H1 (cell line): ENCODE measurements at regions not wholly inside any gene's neighbourhood (a gene's known extent, or its start where the extent isn't known, plus 50 kb on each side); places are given as distances from the start of the nearest gene placed in this dataset.

Experiments
- CTCF ChIA-PET: fragments of 300-600 bp; sonication (Branson Sonifier 250); formaldehyde crosslinking; loops from one replicate; lab custom pipeline; 2021; ENCODE audit not compliant: partially characterized antibody; lab: Charles Lee
- POLR2A ChIA-PET: fragments of 300-600 bp; sonication (Branson Sonifier 250); formaldehyde crosslinking; loops from one replicate; lab custom pipeline; 2021; ENCODE audit warnings: inconsistent platforms; ENCODE audit not compliant: partially characterized antibody; lab: Charles Lee
- DNase-seq, 2 experiments: peaks; one replicate each; pipeline versions ENCODE4 v3.0.0 to v3.0.0-alpha.2; 2010 to 2022; ENCODE audit warnings: low spot score in 2 of 2, low read depth in 1 of 2, mixed read lengths in 1 of 2
- FAIRE-seq: peaks from 2 replicates; lab custom pipeline; 2011; peaks lifted over from hg19 to GRCh38; lab: Jason Lieb, UNC
- H2AFZ ChIP-seq: 2 replicates; pipeline ENCODE4 v1.8.1; 2012; ENCODE audit warnings: low read length, inconsistent platforms
- H2AK5ac ChIP-seq: 2 replicates; pipeline ENCODE4 v1.6.1; 2013; ENCODE audit warnings: low read depth, low read length
- H2BK120ac ChIP-seq: replicated peaks from 2 replicates; pipeline ENCODE3; 2013; ENCODE audit warnings: low read depth, low read length, inconsistent platforms
- H2BK12ac ChIP-seq: 2 replicates; pipeline ENCODE4 v1.6.1; 2013; ENCODE audit warnings: low read depth, low read length
- H2BK15ac ChIP-seq: 2 replicates; pipeline ENCODE4 v1.6.1; 2013; ENCODE audit warnings: low read length
- H2BK20ac ChIP-seq: 2 replicates; pipeline ENCODE4 v1.6.1; 2013; ENCODE audit warnings: low read length
- H2BK5ac ChIP-seq: 2 replicates; pipeline ENCODE4 v1.6.1; 2013; ENCODE audit warnings: low read depth, low read length
- H3K14ac ChIP-seq: 2 replicates; pipeline ENCODE4 v1.6.1; 2013; ENCODE audit warnings: inconsistent platforms; ENCODE audit not compliant: insufficient read length
- H3K18ac ChIP-seq: 2 replicates; pipeline ENCODE4 v1.6.1; 2013; ENCODE audit warnings: low read length; ENCODE audit errors: extremely low read depth
- H3K23ac ChIP-seq: 2 replicates; pipeline ENCODE4 v1.6.1; 2013; ENCODE audit warnings: inconsistent platforms; ENCODE audit not compliant: insufficient read length
- H3K23me2 ChIP-seq: 2 replicates; pipeline ENCODE4 v1.6.1; 2013; ENCODE audit warnings: low read depth, low read length
- H3K27ac ChIP-seq: 2 replicates; pipeline ENCODE4 v1.6.1; 2011; ENCODE audit warnings: low read depth, low read length, inconsistent platforms
- H3K27me3 ChIP-seq, 4 experiments: replicated peaks in 1 of 4; 1 replicate in 1 of 4; 2 replicates in 3 of 4; pipeline versions ENCODE4 v1.6.1 to v1.8.1; 2011 to 2013; ENCODE audit warnings: low read length in 3 of 4, mild to moderate bottlenecking in 3 of 4, inconsistent platforms in 2 of 4, mixed read lengths in 2 of 4, moderate library complexity in 1 of 4; ENCODE audit not compliant: control insufficient read depth in 3 of 4, insufficient read depth in 3 of 4; ENCODE audit errors: extremely low read depth in 1 of 4
- H3K36me3 ChIP-seq, 4 experiments: 2 replicates each; pipeline versions ENCODE4 v1.6.1 to v1.8.1; 2011 to 2013; ENCODE audit warnings: mild to moderate bottlenecking in 4 of 4, low read length in 3 of 4, moderate library complexity in 2 of 4, control low read depth in 1 of 4, inconsistent platforms in 1 of 4; ENCODE audit not compliant: insufficient read depth in 4 of 4, control insufficient read depth in 2 of 4
- H3K4ac ChIP-seq: replicated peaks from 2 replicates; pipeline ENCODE3; 2013; ENCODE audit warnings: low read length, low read depth, mixed read lengths, inconsistent platforms; ENCODE audit not compliant: insufficient read length
- H3K4me1 ChIP-seq, 4 experiments: replicated peaks in 1 of 4; 1 replicate in 1 of 4; 2 replicates in 3 of 4; pipeline versions ENCODE4 v1.6.1 to v1.8.1; 2011 to 2013; ENCODE audit warnings: low read length in 3 of 4, inconsistent platforms in 2 of 4, mixed read lengths in 1 of 4; ENCODE audit not compliant: insufficient read depth in 4 of 4, control insufficient read depth in 3 of 4
- H3K4me2 ChIP-seq, 2 experiments: 2 replicates each; pipeline versions ENCODE4 v1.6.1 to v1.8.1; 2011 to 2013; ENCODE audit warnings: low read depth in 2 of 2, low read length in 2 of 2, control low read depth in 1 of 2, inconsistent platforms in 1 of 2, mild to moderate bottlenecking in 1 of 2; ENCODE audit not compliant: insufficient read depth in 1 of 2
- H3K4me3 ChIP-seq, 4 experiments: fragments of 200-600, 300-600 bp in 1 of 4; sonication (generic), shearing (Covaris generic), sonication (Bioruptor Twin) in 1 of 4; 2 replicates each; pipeline versions ENCODE4 v1.5.1 to v1.8.1; 2011 to 2016; ENCODE audit warnings: low read length in 4 of 4, low read depth in 3 of 4, control low read depth in 2 of 4, inconsistent platforms in 2 of 4, mild to moderate bottlenecking in 2 of 4, mixed read lengths in 1 of 4, moderate library complexity in 1 of 4; ENCODE audit not compliant: insufficient read depth in 2 of 4; ENCODE audit errors: extremely low read depth in 1 of 4
- H3K56ac ChIP-seq: replicated peaks from 2 replicates; pipeline ENCODE3; 2013; ENCODE audit warnings: low read depth, mild to moderate bottlenecking, mixed read lengths, low read length, inconsistent platforms; ENCODE audit not compliant: insufficient read length
- H3K79me1 ChIP-seq: 2 replicates; pipeline ENCODE4 v1.6.1; 2013; ENCODE audit warnings: low read depth, low read length, control low read depth
- H3K79me2 ChIP-seq, 2 experiments: 2 replicates each; pipeline versions ENCODE4 v1.6.1 to v1.8.1; 2012 to 2013; ENCODE audit warnings: low read length in 2 of 2, mild to moderate bottlenecking in 2 of 2, inconsistent platforms in 1 of 2; ENCODE audit not compliant: insufficient read depth in 2 of 2, control insufficient read depth in 1 of 2
- H3K9ac ChIP-seq, 4 experiments: replicated peaks in 1 of 4; 1 replicate in 1 of 4; 2 replicates in 3 of 4; pipeline versions ENCODE4 v1.6.1 to v1.8.1; 2011 to 2013; ENCODE audit warnings: low read depth in 3 of 4, low read length in 3 of 4, control low read depth in 2 of 4, mild to moderate bottlenecking in 2 of 4, moderate library complexity in 2 of 4, inconsistent platforms in 1 of 4; ENCODE audit errors: extremely low read depth in 1 of 4
- H3K9me3 ChIP-seq, 2 experiments: 2 replicates each; pipeline versions ENCODE4 v1.6.1 to v1.8.1; 2012 to 2013; ENCODE audit warnings: mild to moderate bottlenecking in 2 of 2, moderate library complexity in 2 of 2, control low read depth in 1 of 2, inconsistent platforms in 1 of 2, low read depth in 1 of 2, low read length in 1 of 2, mixed read lengths in 1 of 2; ENCODE audit not compliant: insufficient read depth in 2 of 2
- H4K20me1 ChIP-seq, 2 experiments: replicated peaks in 1 of 2; 2 replicates each; pipeline versions ENCODE3 to v1.8.1; 2011 to 2013; ENCODE audit warnings: inconsistent platforms in 2 of 2, low read length in 2 of 2, mild to moderate bottlenecking in 1 of 2; ENCODE audit not compliant: insufficient read depth in 2 of 2, control insufficient read depth in 1 of 2
- H4K5ac ChIP-seq: 2 replicates; pipeline ENCODE4 v1.6.1; 2013; ENCODE audit warnings: low read length, low read depth, mixed read lengths, inconsistent platforms; ENCODE audit not compliant: insufficient read length
- H4K8ac ChIP-seq: 2 replicates; pipeline ENCODE4 v1.8.0; 2013; ENCODE audit warnings: mild to moderate bottlenecking, moderate library complexity, low read length, inconsistent platforms; ENCODE audit not compliant: insufficient read depth; ENCODE audit errors: extremely low read depth
- H4K91ac ChIP-seq: replicated peaks from 2 replicates; pipeline ENCODE3; 2013; ENCODE audit warnings: low read length, mixed read lengths, inconsistent platforms; ENCODE audit not compliant: insufficient read length
- POLR2AphosphoS5 ChIP-seq: IDR thresholded peaks from 2 replicates; pipeline ENCODE4 v1.6.1; 2011; ENCODE audit warnings: low read depth, low read length
- WGBS, 2 experiments: shearing (Covaris generic) in 1 of 2; methylation state at CpG; one replicate each; pipeline versions ENCODE4 v1.1.6 to v1.1.7; 2013 to 2015; ENCODE audit warnings: low lambda C conversion rate in 2 of 2, mixed read lengths in 2 of 2, inconsistent platforms in 1 of 2, low coverage in 1 of 2, missing lambda C conversion rate in 1 of 2; ENCODE audit not compliant: insufficient replicate concordance in 2 of 2, insufficient coverage in 1 of 2, insufficient read length in 1 of 2; ENCODE audit errors: extremely low coverage in 1 of 2, missing lambda C conversion rate in 1 of 2; 5-methylcytosine and 5-hydroxymethylcytosine counted together

DNA sequence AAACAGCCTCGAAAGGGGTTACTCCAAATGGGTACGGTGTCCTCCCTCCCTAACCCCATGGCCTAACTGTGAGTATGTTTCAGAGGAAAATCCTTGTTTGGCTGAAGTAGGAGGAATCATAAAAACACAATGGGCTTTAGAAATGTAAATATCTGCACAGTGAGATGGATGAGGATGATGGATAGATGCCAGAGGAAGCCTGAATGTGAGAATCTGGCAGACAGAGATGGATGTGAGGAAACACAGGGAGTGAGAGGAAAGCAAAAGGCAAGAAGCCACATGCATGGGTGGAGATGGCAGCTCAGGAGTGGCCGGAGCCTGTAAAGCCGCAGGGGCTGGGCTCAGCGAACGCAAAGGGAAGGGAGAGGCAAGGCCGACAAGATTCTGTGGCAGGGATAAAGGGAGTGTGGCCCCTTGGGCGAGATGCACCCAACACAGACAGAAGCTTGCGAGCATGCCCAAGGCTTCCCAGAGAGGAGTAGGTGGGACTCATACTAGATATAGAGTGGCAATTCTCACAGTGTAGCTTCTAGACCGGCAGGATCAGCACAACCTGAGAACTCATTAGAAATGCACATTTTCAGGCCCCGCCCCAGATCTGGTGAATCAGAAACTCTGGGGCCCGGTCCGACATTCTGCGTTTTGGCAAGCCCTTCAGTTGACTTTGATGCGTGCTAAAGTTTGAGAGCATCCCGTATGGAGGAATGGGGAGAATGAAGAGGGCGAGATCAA is 237.3 kb upstream of the CADM1 start:
- H3K9me3 ChIP-seq: no peaks in the 10 kb centered on the region
- H3K23ac ChIP-seq: no peak overlapping the region
- H4K20me1 ChIP-seq: no peaks in the 10 kb centered on the region
- no peak overlapping the region for H2AFZ ChIP-seq
- H3K36me3 ChIP-seq: no peaks in the 10 kb centered on the region
- H2BK12ac ChIP-seq: 0 out of 2 replicates have a peak overlapping the region, but pooled peaks have one; percentile 0
- H2AK5ac ChIP-seq: no peak overlapping the region
- H3K4me1 ChIP-seq: peaks cover 2 to 10% (median 9%) of the 10 kb centered on the region in 4 experiments; a peak in 5 of 7 replicates
- H3K56ac ChIP-seq: no peak overlapping the region
- H4K91ac ChIP-seq: no peak overlapping the region
- CTCF ChIA-PET: interaction anchor here (1.1 to 1.2 kb wide), 2 partner anchors 34 to 352 kb away, joined by 3 read pairs; no protein-coding TSS in a partner anchor
- no peak for FAIRE-seq
- no peak overlapping the region for H3K18ac ChIP-seq
- no peak overlapping the region for H3K14ac ChIP-seq
- no peak overlapping the region for H2BK5ac ChIP-seq
- peaks cover 0 to 5% (median 0%) of the 10 kb centered on the region in 4 experiments; a peak in 3 of 7 replicates for H3K27me3 ChIP-seq
- H3K23me2 ChIP-seq: no peaks in the 10 kb centered on the region
- no peak overlapping the region for H2BK20ac ChIP-seq
- no peak overlapping the region for H3K9ac ChIP-seq
- POLR2A ChIA-PET: no interaction called here
- no peaks in the 10 kb centered on the region for H3K79me2 ChIP-seq
- no peak overlapping the region for H3K4me2 ChIP-seq
- no peak overlapping the region for H2BK15ac ChIP-seq
- H3K4ac ChIP-seq: no peak overlapping the region
- no peaks in the 10 kb centered on the region for H3K79me1 ChIP-seq
- H3K27ac ChIP-seq: no peak overlapping the region
- no peak overlapping the region for H3K4me3 ChIP-seq
- DNase-seq: no peak
- no peak overlapping the region for H4K5ac ChIP-seq
- no peak overlapping the region for H2BK120ac ChIP-seq
- 86% methylated on average over 16 of the region's 17 CpGs; no CpG with 5 or more reads in 1 of the 2 experiments for WGBS, 2 experiments
- no peak overlapping the region for H4K8ac ChIP-seq
- TF ChIP-seq POLR2AphosphoS5: no peak
